GM12892 (cell line): ENCODE measurements at regions not wholly inside any gene's neighbourhood (a gene's known extent, or its start where the extent isn't known, plus 50 kb on each side); places are given as distances from the start of the nearest gene placed in this dataset.

Source experiments
- POLR2A ChIP-seq: IDR thresholded peaks from 2 replicates; pipeline ENCODE4 v1.6.1; 2011; ENCODE audit warnings: low read depth, low read length, control low read depth
- POLR2AphosphoS5 ChIP-seq: IDR thresholded peaks from 2 replicates; pipeline ENCODE4 v1.6.1; 2011; ENCODE audit warnings: low read depth, low read length, control low read depth
- TAF1 ChIP-seq: IDR thresholded peaks from 2 replicates; pipeline ENCODE4 v1.6.1; 2011; ENCODE audit warnings: low read depth, mild to moderate bottlenecking, control low read depth, low read length, borderline replicate concordance

DNA sequence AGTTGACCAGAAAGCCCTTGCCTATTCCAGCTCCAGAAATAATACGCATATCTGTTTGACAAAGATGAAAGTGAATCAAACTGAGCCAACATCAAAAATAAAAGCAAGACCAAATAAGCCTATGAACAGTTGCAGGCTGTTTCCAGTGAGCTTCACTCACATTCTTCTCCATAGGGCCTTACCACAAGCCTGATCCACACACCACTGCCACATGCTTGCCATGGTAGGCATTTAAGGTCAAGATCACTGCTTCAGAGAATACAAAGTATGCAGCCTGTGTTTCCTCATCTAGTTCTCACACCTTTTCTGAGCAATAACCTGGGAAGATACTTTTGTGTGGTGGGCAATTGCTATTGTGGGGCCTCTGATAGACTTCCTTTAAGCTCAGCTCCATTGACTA, 1060.2 kb downstream of the CDH11 start:
- no peak for TF ChIP-seq POLR2AphosphoS5
- no peak for TF ChIP-seq POLR2A
- TF ChIP-seq TAF1: no peak
